Subcutaneous abdominal adipose tissue (tissue), 5 donors: ENCODE measurements at regions not wholly inside any gene's neighbourhood (a gene's known extent, or its start where the extent isn't known, plus 50 kb on each side); places are given as distances from the start of the nearest gene placed in this dataset.
"Not testable (repeated sequence)": the region's sequence is repeated elsewhere in the genome, so short reads cannot be mapped to it uniquely, and the experiment has no call there.

Source experiments
- H3K27ac ChIP-seq: one replicate; pipeline ENCODE4 v1.7.0; 2013; ENCODE audit warnings: low read depth, mild to moderate bottlenecking, inconsistent platforms, low read length, moderate library complexity
- H3K27me3 ChIP-seq, 5 donors: one replicate each; pipeline ENCODE4 v1.7.0; 2013; ENCODE audit warnings: low read length in 5 of 5, inconsistent platforms in 1 of 5; ENCODE audit not compliant: control insufficient read depth in 5 of 5, insufficient read depth in 4 of 5
- H3K36me3 ChIP-seq, 5 donors: one replicate each; pipeline ENCODE4 v1.7.0; 2013; ENCODE audit warnings: low read length in 5 of 5; ENCODE audit not compliant: control insufficient read depth in 5 of 5, insufficient read depth in 5 of 5
- H3K4me1 ChIP-seq, 5 donors: one replicate each; pipeline ENCODE4 v1.7.0; 2013; ENCODE audit warnings: low read length in 5 of 5, mild to moderate bottlenecking in 3 of 5, moderate library complexity in 1 of 5; ENCODE audit not compliant: control insufficient read depth in 5 of 5, insufficient read depth in 5 of 5
- H3K4me3 ChIP-seq, 5 donors: one replicate each; pipeline ENCODE4 v1.7.0; 2013; ENCODE audit warnings: low read length in 5 of 5, low read depth in 1 of 5
- H3K9ac ChIP-seq, 5 donors: one replicate each; pipeline ENCODE4 v1.7.0; 2013; ENCODE audit warnings: low read length in 5 of 5, mild to moderate bottlenecking in 4 of 5, moderate library complexity in 3 of 5
- H3K9me3 ChIP-seq, 5 donors: one replicate each; pipeline ENCODE4 v1.7.0; 2013; ENCODE audit warnings: low read length in 5 of 5; ENCODE audit not compliant: control insufficient read depth in 5 of 5
- donor health status: healthy.
- donor health status: healthy.
- donor health status: healthy.
- donor health status: healthy.
- donor health status: healthy.

- no peak overlapping the region for H3K27ac ChIP-seq
- H3K9me3 ChIP-seq, result peaks cover 0 to 4% (median 0%) of the 10 kb centered on the region in 5 donors
- H3K27me3 ChIP-seq, result no peaks in the 10 kb centered on the region
- no peak overlapping the region for H3K9ac ChIP-seq
- no peaks in the 10 kb centered on the region for H3K36me3 ChIP-seq
- H3K4me1 ChIP-seq, result no peaks in the 10 kb centered on the region
- no peak overlapping the region for H3K4me3 ChIP-seq
Observed at GRCh38 chr12:126451809-126452208, 1386.6 kb downstream of the AACS start.

- H3K27me3 ChIP-seq, H3K4me3 ChIP-seq, H3K27ac ChIP-seq, H3K4me1 ChIP-seq, H3K9ac ChIP-seq, H3K36me3 ChIP-seq, H3K9me3 ChIP-seq: not testable (repeated sequence)
Observed at GRCh38 chr12:126452686-126453085, 1387.5 kb downstream of the AACS start.

GRCh38 chr12:126454581-126454980, 1389.3 kb downstream of the AACS start:
- H3K27me3 ChIP-seq, result no peaks in the 10 kb centered on the region
- no peak overlapping the region for H3K9ac ChIP-seq
- no peak overlapping the region for H3K4me3 ChIP-seq
- no peaks in the 10 kb centered on the region for H3K9me3 ChIP-seq
- no peak overlapping the region for H3K27ac ChIP-seq
- H3K4me1 ChIP-seq, result no peaks in the 10 kb centered on the region
- H3K36me3 ChIP-seq, result no peaks in the 10 kb centered on the region

- Histone ChIP-seq H3K27ac (no peak overlapping the region), H3K9me3 (no peaks in the 10 kb centered on the region), H3K4me3 (no peak overlapping the region), H3K36me3 (no peaks in the 10 kb centered on the region), H3K4me1 (no peaks in the 10 kb centered on the region), H3K27me3 (no peaks in the 10 kb centered on the region), H3K9ac (no peak overlapping the region)
Observed at GRCh38 chr12:126457776-126458175, 1392.5 kb downstream of the AACS start.

GRCh38 chr12:126464153-126464552, 1398.9 kb downstream of the AACS start:
- Histone ChIP-seq H3K27me3 (no peaks in the 10 kb centered on the region), H3K4me3 (no peak overlapping the region), H3K9ac (no peak overlapping the region), H3K27ac (no peak overlapping the region), H3K4me1 (no peaks in the 10 kb centered on the region), H3K36me3 (no peaks in the 10 kb centered on the region), H3K9me3 (no peaks in the 10 kb centered on the region)

GRCh38 chr12:126469211-126469610, 1404.0 kb downstream of the AACS start:
- Histone ChIP-seq H3K27ac (no peak overlapping the region), H3K9me3 (peaks cover 0 to 4% (median 0%) of the 10 kb centered on the region in 5 donors), H3K27me3 (no peaks in the 10 kb centered on the region), H3K36me3 (no peaks in the 10 kb centered on the region), H3K9ac (no peak overlapping the region), H3K4me3 (no peak overlapping the region), H3K4me1 (no peaks in the 10 kb centered on the region)

GRCh38 chr12:126474703-126475102, 1409.5 kb downstream of the AACS start:
- H3K9me3 ChIP-seq, result peaks cover 0 to 18% (median 5%) of the 10 kb centered on the region in 5 donors
- H3K4me3 ChIP-seq, result no peak overlapping the region
- no peak overlapping the region for H3K27ac ChIP-seq
- no peaks in the 10 kb centered on the region for H3K27me3 ChIP-seq
- no peaks in the 10 kb centered on the region for H3K4me1 ChIP-seq
- H3K36me3 ChIP-seq, result no peaks in the 10 kb centered on the region
- no peak overlapping the region for H3K9ac ChIP-seq

GRCh38 chr12:126480451-126480850, 1415.2 kb downstream of the AACS start:
- no peaks in the 10 kb centered on the region for H3K27me3 ChIP-seq
- H3K4me1 ChIP-seq, result no peaks in the 10 kb centered on the region
- H3K36me3 ChIP-seq, result no peaks in the 10 kb centered on the region
- H3K9me3 ChIP-seq, result peaks cover 0 to 11% (median 5%) of the 10 kb centered on the region in 5 donors
- no peak overlapping the region for H3K9ac ChIP-seq
- H3K4me3 ChIP-seq, result no peak overlapping the region
- H3K27ac ChIP-seq, result no peak overlapping the region

GRCh38 chr12:126481688-126482087, 1416.5 kb downstream of the AACS start:
- no peaks in the 10 kb centered on the region for H3K27me3 ChIP-seq
- no peak overlapping the region for H3K27ac ChIP-seq

GRCh38 chr12:126482238-126482889, 1417.1 kb downstream of the AACS start:
- H3K27me3 ChIP-seq, result no peaks in the 10 kb centered on the region
- H3K27ac ChIP-seq, result no peak overlapping the region
- no peak overlapping the region for H3K9ac ChIP-seq
- no peaks in the 10 kb centered on the region for H3K36me3 ChIP-seq
- no peaks in the 10 kb centered on the region for H3K4me1 ChIP-seq
- H3K4me3 ChIP-seq, result no peak overlapping the region
- peaks cover 0 to 5% (median 0%) of the 10 kb centered on the region in 5 donors for H3K9me3 ChIP-seq

More at GRCh38 chr12:126481688-126482087, 1416.5 kb downstream of the AACS start:
- Histone ChIP-seq H3K4me3 (no peak overlapping the region), H3K9ac (no peak overlapping the region), H3K9me3 (peaks cover 0 to 5% (median 3%) of the 10 kb centered on the region in 5 donors), H3K36me3 (no peaks in the 10 kb centered on the region), H3K4me1 (no peaks in the 10 kb centered on the region)
